IMR-90 (cell line): ENCODE measurements at regions not wholly inside any gene's neighbourhood (a gene's known extent, or its start where the extent isn't known, plus 50 kb on each side); places are given as distances from the start of the nearest gene placed in this dataset.

Experiments used
- ATAC-seq: fragments of 200-7000 bp; cut with Tn5 transposase; 2 replicates; pipeline ENCODE4 v1.9.1; 2020; ENCODE audit warnings: low read depth, mild to moderate bottlenecking, moderate library complexity
- BruUV-seq: library from RNA; stranded (reverse); fragments of 400-500 nt; replicated peaks from 2 replicates; lab custom pipeline; 2021; lab: Mats Ljungman, UMichigan
- CTCF ChIA-PET: fragments of 300-600 bp; formaldehyde crosslinking; extraction: SDS; loops from one replicate; lab custom pipeline; 2021; ENCODE audit warnings: antibody characterized with exemption; lab: Yijun Ruan, JAX
- POLR2A ChIA-PET: fragments of 300-600 bp; sonication (Branson Sonifier 250); formaldehyde crosslinking; loops from one replicate; lab custom pipeline; 2022; ENCODE audit warnings: antibody characterized with exemption; ENCODE audit not compliant: unreplicated experiment; lab: Charles Lee
- DNase-seq: peaks from one replicate; pipeline ENCODE4 v3.0.0; 2013
- H2AFZ ChIP-seq: replicated peaks from 2 replicates; pipeline ENCODE3; 2013; ENCODE audit warnings: low read length, mild to moderate bottlenecking; ENCODE audit not compliant: poor library complexity
- H2AK5ac ChIP-seq: 2 replicates; pipeline ENCODE4 v1.6.1; 2013; ENCODE audit warnings: low read depth, low read length, inconsistent platforms
- H2AK9ac ChIP-seq: replicated peaks from 2 replicates; pipeline ENCODE3; 2013; ENCODE audit warnings: mild to moderate bottlenecking, low read depth, low read length, moderate library complexity; ENCODE audit not compliant: poor library complexity
- H2BK120ac ChIP-seq: 2 replicates; pipeline ENCODE4 v1.6.1; 2013; ENCODE audit warnings: low read depth, low read length, inconsistent platforms
- H2BK15ac ChIP-seq: 3 replicates; pipeline ENCODE4 v1.6.1; 2013; ENCODE audit warnings: low read depth, low read length, inconsistent platforms
- H2BK20ac ChIP-seq: 2 replicates; pipeline ENCODE4 v1.6.1; 2013; ENCODE audit warnings: low read depth, mild to moderate bottlenecking, inconsistent platforms, low read length, moderate library complexity
- H2BK5ac ChIP-seq: 2 replicates; pipeline ENCODE4 v1.6.1; 2013; ENCODE audit warnings: mild to moderate bottlenecking, low read depth, low read length, inconsistent platforms; ENCODE audit not compliant: poor library complexity, severe bottlenecking
- H3K14ac ChIP-seq: replicated peaks from 2 replicates; pipeline ENCODE4 v1.6.1; 2013; ENCODE audit warnings: low read depth, low read length, inconsistent platforms
- H3K18ac ChIP-seq: 2 replicates; pipeline ENCODE4 v1.6.1; 2013; ENCODE audit warnings: low read depth, low read length, control low read depth
- H3K23ac ChIP-seq: 2 replicates; pipeline ENCODE4 v1.6.1; 2013; ENCODE audit warnings: low read depth, low read length, inconsistent platforms
- H3K27ac ChIP-seq: 2 replicates; pipeline ENCODE4 v1.5.1; 2013; ENCODE audit warnings: mild to moderate bottlenecking, control low read depth, low read length; ENCODE audit not compliant: insufficient read depth
- H3K27me3 ChIP-seq: 2 replicates; pipeline ENCODE4 v1.6.1; 2013; ENCODE audit warnings: low read length; ENCODE audit not compliant: control insufficient read depth, insufficient read depth
- H3K36me3 ChIP-seq: 2 replicates; pipeline ENCODE4 v1.6.1; 2013; ENCODE audit warnings: low read length, mixed read lengths; ENCODE audit not compliant: control insufficient read depth, insufficient read depth
- H3K4ac ChIP-seq: 2 replicates; pipeline ENCODE4 v1.6.1; 2013; ENCODE audit warnings: low read depth, low read length, inconsistent platforms
- H3K4me1 ChIP-seq: 2 replicates; pipeline ENCODE4 v1.6.1; 2013; ENCODE audit warnings: low read length, mixed read lengths; ENCODE audit not compliant: control insufficient read depth, insufficient read depth
- H3K4me2 ChIP-seq: 2 replicates; pipeline ENCODE4 v1.6.1; 2013; ENCODE audit warnings: low read depth, mild to moderate bottlenecking, control low read depth, low read length, moderate library complexity
- H3K4me3 ChIP-seq: 2 replicates; pipeline ENCODE4 v1.5.1; 2013; ENCODE audit warnings: low read depth, mild to moderate bottlenecking, control low read depth, low read length, moderate library complexity; ENCODE audit not compliant: insufficient read depth
- H3K56ac ChIP-seq: 2 replicates; pipeline ENCODE4 v1.6.1; 2013; ENCODE audit warnings: low read length, inconsistent platforms; ENCODE audit not compliant: insufficient read depth; ENCODE audit errors: extremely low read depth
- H3K79me1 ChIP-seq, 2 experiments: 2 replicates each; pipeline ENCODE4 v1.6.1; 2013; ENCODE audit warnings: low read length in 2 of 2, inconsistent platforms in 1 of 2, low read depth in 1 of 2
- H3K9ac ChIP-seq: 2 replicates; pipeline ENCODE4 v1.6.1; 2013; ENCODE audit warnings: low read depth, low read length, control low read depth
- H3K9me1 ChIP-seq: 2 replicates; pipeline ENCODE4 v1.6.1; 2013; ENCODE audit warnings: low read length, inconsistent platforms; ENCODE audit not compliant: insufficient read depth
- H3K9me3 ChIP-seq: 2 replicates; pipeline ENCODE4 v1.6.1; 2013; ENCODE audit warnings: low read length; ENCODE audit not compliant: control insufficient read depth, insufficient read depth
- H4K20me1 ChIP-seq: 2 replicates; pipeline ENCODE4 v1.6.1; 2013; ENCODE audit warnings: low read length, inconsistent platforms; ENCODE audit not compliant: insufficient read depth
- H4K5ac ChIP-seq: 2 replicates; pipeline ENCODE4 v1.6.1; 2013; ENCODE audit warnings: mild to moderate bottlenecking, low read depth, low read length, control low read depth
- H4K8ac ChIP-seq, 2 experiments: 2 replicates each; pipeline ENCODE4 v1.6.1; 2013; ENCODE audit warnings: low read depth in 2 of 2, low read length in 2 of 2, control low read depth in 1 of 2, inconsistent platforms in 1 of 2
- H4K91ac ChIP-seq: 2 replicates; pipeline ENCODE4 v1.6.1; 2013; ENCODE audit warnings: low read depth, low read length, inconsistent platforms; ENCODE audit not compliant: insufficient read depth
- BHLHE40 ChIP-seq: fragments of 150-350 bp; IDR thresholded peaks from 2 replicates; pipeline ENCODE4 v1.6.1; 2016; ENCODE audit warnings: mild to moderate bottlenecking, low read depth, low read length
- RFX5 ChIP-seq: IDR thresholded peaks from 2 replicates; pipeline ENCODE4 v1.8.0; 2012; ENCODE audit warnings: low read depth, mild to moderate bottlenecking, low read length, moderate library complexity
- USF2 ChIP-seq: fragments of 150-350 bp; IDR thresholded peaks from 2 replicates; pipeline ENCODE4 v1.6.1; 2017; ENCODE audit warnings: mild to moderate bottlenecking, antibody characterized with exemption, low read length, low read depth
- WGBS, 2 experiments: methylation state at CpG; one replicate each; pipeline versions ENCODE4 v1.1.5 to v1.1.7; 2013; ENCODE audit warnings: missing lambda C conversion rate in 2 of 2; ENCODE audit not compliant: insufficient read length in 1 of 2; ENCODE audit errors: extremely low coverage in 2 of 2; 5-methylcytosine and 5-hydroxymethylcytosine counted together
- dilution Hi-C: fragments of 300-500 bp; cut with HindIII; formaldehyde crosslinking; loops from one replicate; pipeline ENCODE4 v1.14.3; 2018; ENCODE audit warnings: low sequenced_read_pairs; ENCODE audit not compliant: unreplicated experiment
- in situ Hi-C: fragments of 300-500 bp; cut with MboI; formaldehyde crosslinking; loops from 3 replicates; pipeline ENCODE4 v1.14.3; 2019; ENCODE audit warnings: low sequenced_read_pairs, inconsistent platforms, mixed read lengths
- intact Hi-C: fragments of 100-400 bp; cut with micrococcal nuclease; formaldehyde crosslinking; loops from 2 replicates; pipeline ENCODE4 v1.10.0; 2022

GRCh38 chr21:30943243-30943642 lies 61.9 kb upstream of the KRTAP11-1 start:
- intact Hi-C loops = no loop called here
- WGBS, 2 experiments = no CpG with 5 or more reads among the region's 4 CpGs

More at GRCh38 chr21:30943243-30943642, 61.9 kb upstream of the KRTAP11-1 start:
- POLR2A ChIA-PET = no interaction called here
- H3K9me3 ChIP-seq = peaks cover 15% of the 10 kb centered on the region
- no peak for DNase-seq
- no peaks in the 10 kb centered on the region for H3K36me3 ChIP-seq
- no peak overlapping the region for H3K4me2 ChIP-seq
- in situ Hi-C loops = no loop called here
- no peak overlapping the region for H4K8ac ChIP-seq
- no peak overlapping the region for H3K9ac ChIP-seq
- no peak overlapping the region for H3K14ac ChIP-seq
- dilution Hi-C loops = no loop called here
- CTCF ChIA-PET = no interaction called here
- no peak for ATAC-seq
- no peak overlapping the region for H2BK120ac ChIP-seq
- no peak overlapping the region for H3K18ac ChIP-seq
- no peak overlapping the region for H3K4me3 ChIP-seq
- H4K91ac ChIP-seq = no peak overlapping the region
- no peaks in the 10 kb centered on the region for H3K4me1 ChIP-seq
- no peaks in the 10 kb centered on the region for H4K20me1 ChIP-seq
- no peak overlapping the region for H2AK9ac ChIP-seq
- no peak overlapping the region for H2BK20ac ChIP-seq
- no peaks in the 10 kb centered on the region for H3K79me1 ChIP-seq
- no peak overlapping the region for H2AK5ac ChIP-seq
- no peak for TF ChIP-seq USF2
- TF ChIP-seq RFX5 = no peak
- TF ChIP-seq BHLHE40 = no peak
- no peaks in the 10 kb centered on the region for H3K27me3 ChIP-seq
- no peak overlapping the region for H2AFZ ChIP-seq
- H3K56ac ChIP-seq = no peak overlapping the region
- no TSS peak for BruUV-seq
- H4K5ac ChIP-seq = no peak overlapping the region
- H3K4ac ChIP-seq = no peak overlapping the region
- H3K9me1 ChIP-seq = no peaks in the 10 kb centered on the region
- no peak overlapping the region for H2BK5ac ChIP-seq
- no peak overlapping the region for H3K23ac ChIP-seq
- no peak overlapping the region for H3K27ac ChIP-seq
- H2BK15ac ChIP-seq = no peak overlapping the region
